ENCODE measurements at regions not wholly inside any gene's neighbourhood (a gene's known extent, or its start where the extent isn't known, plus 50 kb on each side); places are given as distances from the start of the nearest gene placed in this dataset.

DNA sequence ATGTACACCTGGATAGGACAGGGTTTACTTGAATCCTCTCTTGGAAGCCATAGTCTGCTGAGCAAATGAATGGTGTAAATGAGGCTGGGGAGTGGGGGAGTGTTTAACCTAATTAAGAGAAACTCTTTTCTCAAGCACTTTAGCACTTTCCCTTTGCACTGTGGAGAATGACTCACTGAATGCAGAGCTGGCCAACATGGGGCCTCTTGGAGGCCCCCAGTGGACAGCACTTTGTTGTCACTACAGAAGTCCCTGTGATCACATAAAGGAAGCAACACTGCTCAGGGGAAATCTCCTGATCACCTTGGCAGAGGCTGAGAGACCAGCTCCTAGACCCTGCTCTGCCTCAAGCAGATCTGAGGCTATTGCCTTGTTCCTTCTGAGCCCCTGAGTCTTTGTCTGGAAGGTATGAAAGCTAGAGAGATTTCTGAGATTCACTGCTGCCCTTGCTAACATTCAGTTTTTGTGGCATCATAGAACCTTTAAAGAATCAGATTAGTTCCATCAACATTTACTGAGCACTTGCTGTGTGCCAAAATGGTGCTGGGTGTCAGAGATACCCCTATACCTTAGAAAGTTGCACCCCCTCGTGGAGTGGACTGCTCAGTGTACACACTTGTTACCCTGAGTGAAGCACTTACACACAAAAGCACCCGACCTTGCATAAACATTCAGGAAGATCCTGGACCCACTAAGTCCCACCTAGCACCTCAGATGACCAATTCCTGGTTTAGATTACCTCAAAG, 230.1 kb upstream of the CCL2 start:
- TF ChIP-seq, protein P1, sequence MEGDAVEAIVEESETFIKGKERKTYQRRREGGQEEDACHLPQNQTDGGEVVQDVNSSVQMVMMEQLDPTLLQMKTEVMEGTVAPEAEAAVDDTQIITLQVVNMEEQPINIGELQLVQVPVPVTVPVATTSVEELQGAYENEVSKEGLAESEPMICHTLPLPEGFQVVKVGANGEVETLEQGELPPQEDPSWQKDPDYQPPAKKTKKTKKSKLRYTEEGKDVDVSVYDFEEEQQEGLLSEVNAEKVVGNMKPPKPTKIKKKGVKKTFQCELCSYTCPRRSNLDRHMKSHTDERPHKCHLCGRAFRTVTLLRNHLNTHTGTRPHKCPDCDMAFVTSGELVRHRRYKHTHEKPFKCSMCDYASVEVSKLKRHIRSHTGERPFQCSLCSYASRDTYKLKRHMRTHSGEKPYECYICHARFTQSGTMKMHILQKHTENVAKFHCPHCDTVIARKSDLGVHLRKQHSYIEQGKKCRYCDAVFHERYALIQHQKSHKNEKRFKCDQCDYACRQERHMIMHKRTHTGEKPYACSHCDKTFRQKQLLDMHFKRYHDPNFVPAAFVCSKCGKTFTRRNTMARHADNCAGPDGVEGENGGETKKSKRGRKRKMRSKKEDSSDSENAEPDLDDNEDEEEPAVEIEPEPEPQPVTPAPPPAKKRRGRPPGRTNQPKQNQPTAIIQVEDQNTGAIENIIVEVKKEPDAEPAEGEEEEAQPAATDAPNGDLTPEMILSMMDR (IDR thresholded peaks at IDR 0.05; ENCODE audit: low read length), result peak; percentile 28
- TF ChIP-seq EZH2 (optimal IDR thresholded peaks at IDR 0.05; ENCODE audit: low read depth, low read length) (no peak), EZH2phosphoT487 (IDR thresholded peaks at IDR 0.05; ENCODE audit: low read length) (no peak)

All from MM.1S (cell line).